HG02678 (cell line): ENCODE measurements at regions not wholly inside any gene's neighbourhood (a gene's known extent, or its start where the extent isn't known, plus 50 kb on each side); places are given as distances from the start of the nearest gene placed in this dataset.
"Not testable (repeated sequence)": the region's sequence is repeated elsewhere in the genome, so short reads cannot be mapped to it uniquely, and the experiment has no call there.

Source experiments
- ATAC-seq: cut with Tn5 transposase; IDR thresholded peaks from one replicate; pipeline ENCODE4 v1.9.1; 2021; ENCODE audit warnings: mild to moderate bottlenecking, moderate library complexity; ENCODE audit not compliant: unreplicated experiment

- peak; percentile 69 for ATAC-seq
Measured at GRCh38 chr15:22134941-22135566, 54.7 kb downstream of the OR4M2 start.

DNA sequence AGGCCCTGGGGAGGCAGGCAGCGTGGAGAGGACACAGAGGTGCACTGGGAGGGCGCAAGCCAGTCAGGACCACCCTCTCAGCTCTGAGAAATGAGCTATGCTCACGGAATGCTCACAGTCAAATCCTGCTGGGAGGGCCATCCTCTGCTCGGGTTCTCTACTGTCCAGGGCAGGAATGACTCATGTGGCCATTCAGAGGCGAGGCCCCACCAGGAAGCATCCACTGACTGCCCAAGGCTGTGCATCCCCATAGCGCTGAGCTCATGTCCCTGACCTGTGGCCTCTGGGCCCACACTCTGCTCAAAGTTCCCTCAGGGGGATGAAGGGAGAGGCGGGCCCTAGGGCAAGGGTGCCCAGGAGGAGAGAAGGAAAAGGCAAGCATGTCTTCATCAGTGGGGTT, 57.2 kb downstream of the OR4M2 start:
- ATAC-seq: not testable (repeated sequence)

- not testable (repeated sequence) for ATAC-seq
Measured at GRCh38 chr15:22141106-22141505, 60.8 kb downstream of the OR4M2 start.

GRCh38 chr15:22148109-22148508, 67.8 kb downstream of the OR4M2 start:
- peak; percentile 99 for ATAC-seq

- ATAC-seq: not testable (repeated sequence)
Measured at GRCh38 chr15:22158243-22158642, 77.9 kb downstream of the OR4M2 start.

DNA sequence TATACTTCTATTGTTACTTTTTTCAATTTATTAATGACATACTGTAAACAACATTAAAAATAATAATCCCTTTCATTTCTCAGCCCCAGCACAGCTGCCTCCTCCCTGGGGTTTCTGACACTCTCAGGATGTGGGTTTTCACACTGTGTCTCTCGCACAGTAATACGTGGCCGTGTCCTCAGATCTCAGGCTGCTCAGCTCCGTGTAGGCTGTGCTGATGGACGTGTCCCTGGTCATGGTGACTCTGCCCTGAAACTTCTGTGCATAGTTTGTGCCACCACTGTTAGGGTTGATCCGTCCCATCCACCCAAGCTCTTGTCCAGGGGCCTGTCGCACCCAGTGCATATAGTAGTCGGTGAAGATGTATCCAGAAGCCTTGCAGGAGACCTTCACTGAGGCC, 80.0 kb downstream of the OR4M2 start:
- ATAC-seq: peak; percentile 36

GRCh38 chr15:22160741-22161140, 80.4 kb downstream of the OR4M2 start:
- ATAC-seq: peak; percentile 67

- ATAC-seq: peak; percentile 82
Measured at GRCh38 chr15:22161398-22161797, 81.1 kb downstream of the OR4M2 start.

GRCh38 chr15:22163715-22164114, 83.4 kb downstream of the OR4M2 start:
- not testable (repeated sequence) for ATAC-seq

DNA sequence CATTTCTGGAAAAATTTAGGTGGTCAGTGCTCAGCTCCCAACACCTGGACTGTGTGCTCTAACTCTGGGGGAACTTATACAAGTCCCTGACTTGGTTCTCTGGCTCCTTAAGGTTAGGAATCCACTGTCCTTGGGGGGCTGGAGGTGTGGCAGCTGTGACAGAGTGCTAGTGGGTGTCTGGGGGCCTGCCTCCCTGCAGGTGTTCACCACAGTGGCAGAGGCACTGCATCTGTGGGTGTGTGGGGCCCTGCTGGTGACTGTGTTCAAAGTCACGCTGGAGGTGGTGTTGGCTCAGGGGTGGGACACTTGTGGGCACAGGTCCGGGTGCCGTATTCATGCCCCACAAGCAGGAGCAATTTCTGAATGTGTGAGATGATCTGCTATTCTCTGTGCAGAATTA, 87.2 kb downstream of the OR4M2 start:
- ATAC-seq: not testable (repeated sequence)

GRCh38 chr15:22173029-22173998, 93.0 kb downstream of the OR4M2 start:
- ATAC-seq: peak; percentile 68

GRCh38 chr15:22174088-22174487, 93.8 kb downstream of the OR4M2 start:
- peak; percentile 52 for ATAC-seq

- not testable (repeated sequence) for ATAC-seq
Measured at GRCh38 chr15:22177965-22178364, 97.6 kb downstream of the OR4M2 start.

- ATAC-seq: not testable (repeated sequence)
Measured at GRCh38 chr15:22178438-22178837, 98.1 kb downstream of the OR4M2 start.

GRCh38 chr15:22179043-22179442, 98.7 kb downstream of the OR4M2 start:
- not testable (repeated sequence) for ATAC-seq

DNA sequence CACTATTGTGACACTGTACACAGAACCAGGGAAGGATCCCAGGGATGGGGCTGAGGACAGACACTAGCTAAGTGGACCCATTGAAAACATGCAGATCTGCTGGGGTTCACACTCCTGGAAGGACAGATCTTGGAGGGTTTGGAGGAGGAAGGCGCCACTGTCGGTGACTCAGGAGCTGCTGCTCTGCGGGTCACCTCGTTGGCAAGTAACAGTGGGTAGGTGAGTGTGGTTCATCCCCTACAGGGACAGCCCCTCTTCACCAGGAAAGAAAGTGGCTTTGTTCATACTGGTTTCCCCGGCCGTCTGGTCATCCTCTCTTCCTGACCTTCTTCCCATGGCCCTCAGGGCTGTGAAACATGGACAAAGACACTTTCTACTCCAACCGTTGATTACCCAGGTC, 100.3 kb downstream of the OR4M2 start:
- not testable (repeated sequence) for ATAC-seq

GRCh38 chr15:22184678-22185077, 104.4 kb downstream of the OR4M2 start:
- ATAC-seq: peak; percentile 66

GRCh38 chr15:22186846-22187532, 106.7 kb downstream of the OR4M2 start:
- ATAC-seq: not testable (repeated sequence)

GRCh38 chr15:22191818-22192217, 111.5 kb downstream of the OR4M2 start:
- not testable (repeated sequence) for ATAC-seq

DNA sequence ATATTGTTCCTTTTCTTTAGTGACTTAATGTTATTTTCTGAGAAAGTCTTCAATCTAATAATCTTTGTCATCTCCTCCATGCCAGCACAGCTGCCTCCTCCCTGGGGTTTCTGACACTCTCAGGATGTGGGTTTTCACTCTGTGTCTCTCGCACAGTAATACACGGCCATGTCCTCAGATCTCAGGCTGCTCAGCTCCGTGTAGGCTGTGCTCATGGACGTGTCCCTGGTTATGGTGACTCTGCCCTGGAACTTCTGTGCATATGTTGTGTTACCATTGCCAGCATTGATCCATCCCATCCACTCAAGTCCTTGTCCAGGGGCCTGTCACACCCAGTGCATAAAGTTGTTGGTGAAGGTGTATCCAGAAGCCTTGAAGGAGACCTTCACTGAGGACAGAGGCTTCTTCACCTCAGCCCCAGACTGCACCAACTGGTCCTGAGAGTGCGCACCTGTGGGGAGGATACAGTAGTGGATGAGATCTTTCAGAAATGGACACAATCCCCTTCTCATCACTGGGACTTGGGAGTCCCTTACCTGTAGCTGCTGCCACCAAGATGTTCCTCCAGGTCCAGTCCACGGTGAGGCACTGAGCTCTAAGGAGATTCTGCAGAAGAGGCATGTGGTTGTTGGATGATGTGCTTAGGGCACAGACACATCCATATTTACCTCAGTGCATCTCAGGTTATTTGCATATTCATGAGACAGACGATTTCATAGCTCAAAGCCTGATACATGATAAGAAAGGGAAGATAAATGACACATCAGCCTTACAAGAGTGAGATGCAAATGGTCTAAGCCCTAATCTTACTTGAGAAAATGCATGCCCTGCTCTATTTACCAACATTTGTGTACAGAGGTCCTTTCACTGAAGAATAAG, 114.7 kb downstream of the OR4M2 start:
- ATAC-seq: not testable (repeated sequence)
